HEK293 (cell line): ENCODE measurements at regions not wholly inside any gene's neighbourhood (a gene's known extent, or its start where the extent isn't known, plus 50 kb on each side); places are given as distances from the start of the nearest gene placed in this dataset.

ENCODE experiments used
- CTCF ChIP-seq: fragments of 450-650 bp; formaldehyde crosslinking; IDR thresholded peaks from 2 replicates; pipeline ENCODE4 v1.5.1; 2016; ENCODE audit warnings: missing biosample characterization, missing genetic modification characterization
- REST ChIP-seq: fragments of 450-650 bp; formaldehyde crosslinking; IDR thresholded peaks from 2 replicates; pipeline ENCODE4 v1.5.1; 2016; ENCODE audit warnings: missing biosample characterization, missing genetic modification characterization

- TF ChIP-seq CTCF (tag by site-specific recombination) (no peak), REST (tag by site-specific recombination) (no peak)
Measured at GRCh38 chr20:52361650-52362049, 170.1 kb upstream of the ZFP64 start.
